GM12878 (cell line): ENCODE measurements at regions not wholly inside any gene's neighbourhood (a gene's known extent, or its start where the extent isn't known, plus 50 kb on each side); places are given as distances from the start of the nearest gene placed in this dataset.

Experiments
- ATAC-seq: fragments of 200-7000 bp; cut with Tn5 transposase; 3 replicates; pipeline ENCODE4 v1.9.1; 2020; ENCODE audit warnings: mild to moderate bottlenecking, moderate library complexity
- BruUV-seq: library from RNA; stranded (reverse); fragments of 400-500 nt; replicated peaks from 2 replicates; lab custom pipeline; 2021; lab: Mats Ljungman, UMichigan
- CTCF ChIA-PET: fragments of 300-600 bp; sonication (Branson Sonifier 250); formaldehyde crosslinking; extraction: SDS; loops from one replicate; lab custom pipeline; 2021; ENCODE audit warnings: inconsistent platforms; lab: Yijun Ruan, JAX
- POLR2A ChIA-PET: fragments of 350-600 bp; formaldehyde crosslinking; extraction: SDS; loops from one replicate; lab custom pipeline; 2021; ENCODE audit warnings: inconsistent platforms; lab: Charles Lee
- RAD21 ChIA-PET: fragments of 300-600 bp; sonication (Branson Sonifier 250); formaldehyde crosslinking; loops from one replicate; lab custom pipeline; 2023; ENCODE audit warnings: antibody characterized with exemption; ENCODE audit not compliant: unreplicated experiment; lab: Charles Lee
- SMC1A ChIA-PET: fragments of 300-600 bp; sonication (Branson Sonifier 250); formaldehyde crosslinking; loops from one replicate; lab custom pipeline; 2023; ENCODE audit not compliant: unreplicated experiment, uncharacterized antibody; lab: Charles Lee
- DNase-seq: peaks from one replicate; pipeline ENCODE4 v3.0.0-alpha.2; 2011; ENCODE audit warnings: low read depth, low spot score
- FAIRE-seq: peaks from 3 replicates; lab custom pipeline; 2011; peaks lifted over from hg19 to GRCh38; lab: Jason Lieb, UNC
- H2AFZ ChIP-seq: 2 replicates; pipeline ENCODE4 v1.6.0; 2011; ENCODE audit warnings: low read depth, low read length, control low read depth; ENCODE audit not compliant: control insufficient read depth
- H3K27ac ChIP-seq: 2 replicates; pipeline ENCODE4 v1.5.1; 2011; ENCODE audit warnings: control low read depth; ENCODE audit not compliant: control insufficient read depth, insufficient read depth
- H3K27me3 ChIP-seq, 2 experiments: replicated peaks in 1 of 2; 2 replicates each; pipeline versions ENCODE4 v1.6.0 to v1.6.1; 2011; ENCODE audit warnings: low read length in 1 of 2; ENCODE audit not compliant: control insufficient read depth in 2 of 2, insufficient read depth in 2 of 2
- H3K36me3 ChIP-seq, 2 experiments: 2 replicates each; pipeline ENCODE4 v1.5.1; 2011; ENCODE audit warnings: low read length in 1 of 2; ENCODE audit not compliant: control insufficient read depth in 2 of 2, insufficient read depth in 2 of 2
- H3K4me1 ChIP-seq: 2 replicates; pipeline ENCODE4 v1.6.1; 2011; ENCODE audit warnings: mild to moderate bottlenecking, low read length, moderate library complexity, mixed read lengths; ENCODE audit not compliant: control insufficient read depth, insufficient read depth
- H3K4me2 ChIP-seq: 2 replicates; pipeline ENCODE4 v1.6.0; 2011; ENCODE audit warnings: control low read depth; ENCODE audit not compliant: control insufficient read depth, insufficient read depth
- H3K4me3 ChIP-seq: fragments of 200-600 bp; sonication (generic); 2 replicates; pipeline ENCODE4 v1.5.1; 2016
- H3K79me2 ChIP-seq: 2 replicates; pipeline ENCODE4 v1.6.0; 2011; ENCODE audit warnings: low read length; ENCODE audit not compliant: control insufficient read depth, insufficient read depth
- H3K9ac ChIP-seq: 2 replicates; pipeline ENCODE4 v1.8.0; 2011; ENCODE audit warnings: low read length, control low read depth, mixed read lengths; ENCODE audit not compliant: control insufficient read depth, insufficient read depth
- H3K9me3 ChIP-seq: replicated peaks from 3 replicates; pipeline ENCODE4 v1.5.1; 2011; ENCODE audit warnings: mild to moderate bottlenecking, low read length; ENCODE audit not compliant: control insufficient read depth, insufficient read depth
- H4K20me1 ChIP-seq: 2 replicates; pipeline ENCODE4 v1.6.0; 2011; ENCODE audit not compliant: control insufficient read depth, insufficient read depth
- BRCA1 ChIP-seq: IDR thresholded peaks from 2 replicates; pipeline ENCODE4 v1.6.1; 2011; ENCODE audit warnings: low read depth, low read length, improper control_type of control experiment
- JUND ChIP-seq: IDR thresholded peaks from 2 replicates; pipeline ENCODE4 v1.6.1; 2012; ENCODE audit warnings: low read depth, mild to moderate bottlenecking, low read length, improper control_type of control experiment, moderate library complexity
- KDM1A ChIP-seq: fragments of 200-600 bp; sonication (generic); IDR thresholded peaks from 2 replicates; pipeline ENCODE4 v1.6.1; 2016; ENCODE audit warnings: borderline replicate concordance
- NFYB ChIP-seq: IDR thresholded peaks from 2 replicates; pipeline ENCODE4 v1.6.1; 2011; ENCODE audit warnings: low read depth, mild to moderate bottlenecking, low read length, improper control_type of control experiment, moderate library complexity; ENCODE audit not compliant: insufficient read depth
- RFX5 ChIP-seq: IDR thresholded peaks from 2 replicates; pipeline ENCODE4 v1.6.1; 2011; ENCODE audit warnings: low read depth, low read length, improper control_type of control experiment
- SMAD1 ChIP-seq: fragments of 450-650 bp; IDR thresholded peaks from 2 replicates; pipeline ENCODE4 v1.6.1; 2018; ENCODE audit warnings: mild to moderate bottlenecking, low read depth; ENCODE audit not compliant: partially characterized antibody
- ZBTB40 ChIP-seq: fragments of 450-650 bp; IDR thresholded peaks from 2 replicates; pipeline ENCODE4 v1.6.1; 2016; ENCODE audit warnings: mild to moderate bottlenecking, moderate library complexity, borderline replicate concordance
- WGBS: methylation state at CpG from one replicate; pipeline ENCODE4 v1.1.6; 2016; ENCODE audit warnings: low lambda C conversion rate; ENCODE audit not compliant: insufficient replicate concordance, insufficient coverage; ENCODE audit errors: missing lambda C conversion rate; 5-methylcytosine and 5-hydroxymethylcytosine counted together
- in situ Hi-C: fragments of 300-500 bp; cut with MboI; formaldehyde crosslinking; loops from 9 replicates; pipeline ENCODE4 v1.14.3; 2018; ENCODE audit warnings: mixed read lengths
- intact Hi-C: fragments of 100-400 bp; cut with micrococcal nuclease; formaldehyde crosslinking; loops from one replicate; pipeline ENCODE4 v1.14.2; 2022; ENCODE audit not compliant: unreplicated experiment

GRCh38 chr10:63761243-63761642, 240.0 kb downstream of the REEP3 start:
- Histone ChIP-seq H3K4me2 (no peak overlapping the region), H3K9me3 (no peaks in the 10 kb centered on the region), H3K27ac (no peak overlapping the region), H3K4me3 (no peak overlapping the region), H3K27me3 (no peaks in the 10 kb centered on the region), H3K79me2 (no peaks in the 10 kb centered on the region), H2AFZ (no peak overlapping the region), H3K4me1 (no peaks in the 10 kb centered on the region), H4K20me1 (no peaks in the 10 kb centered on the region), H3K9ac (no peak overlapping the region)
- in situ Hi-C loops: no loop called here
- no peak for DNase-seq
- ATAC-seq: peak; percentile 50; the same call in 2 of the 3 replicates
- intact Hi-C loops: no loop called here
- FAIRE-seq: no peak
- SMC1A ChIA-PET: no interaction called here
- POLR2A ChIA-PET: no interaction called here
- no TSS peak for BruUV-seq
- TF ChIP-seq RFX5 (no peak), NFYB (0 out of 2 replicates have a peak, but pooled peaks have one; percentile 26)
- TF ChIP-seq, all 136 proteins: peak for 1
- ChIA-PET CTCF (no interaction called here), RAD21 (no interaction called here)
- H3K36me3 ChIP-seq: no peaks in the 10 kb centered on the region
- WGBS: 0% methylated on average over 2 of the region's 2 CpGs

GRCh38 chr10:63763744-63764143, 242.5 kb downstream of the REEP3 start:
- DNase-seq (no peak), FAIRE-seq (no peak)
- Histone ChIP-seq H3K9ac (no peak overlapping the region), H3K4me1 (no peaks in the 10 kb centered on the region), H3K79me2 (no peaks in the 10 kb centered on the region), H4K20me1 (no peaks in the 10 kb centered on the region), H3K27ac (no peak overlapping the region)
- 0% methylated on average over 2 of the region's 2 CpGs for WGBS
- RAD21 ChIA-PET: no interaction called here
- POLR2A ChIA-PET: no interaction called here
- in situ Hi-C loops (no loop called here), intact Hi-C loops (no loop called here)
- TF ChIP-seq KDM1A (no peak), ZBTB40 (peak; percentile 46; the same call in 1 of the 2 replicates), JUND (no peak), SMAD1 (no peak), BRCA1 (no peak)
- TF ChIP-seq, all 136 proteins: peak for 1
- no peak for ATAC-seq
- Histone ChIP-seq H3K4me3 (no peak overlapping the region), H3K27me3 (no peaks in the 10 kb centered on the region; a peak in 1 of 4 replicates), H2AFZ (no peak overlapping the region), H3K36me3 (no peaks in the 10 kb centered on the region), H3K4me2 (no peak overlapping the region), H3K9me3 (no peaks in the 10 kb centered on the region)
- BruUV-seq: no TSS peak
- ChIA-PET SMC1A (no interaction called here), CTCF (interaction anchor here (0.6 kb wide), 1 partner anchor 44 kb away, joined by 3 read pairs; no protein-coding TSS in a partner anchor)
